ENCODE measurements at regions not wholly inside any gene's neighbourhood (a gene's known extent, or its start where the extent isn't known, plus 50 kb on each side); places are given as distances from the start of the nearest gene placed in this dataset.

GRCh38 chr14:100403105-100403504 lies 80.0 kb downstream of the SLC25A47 start:
- no peak overlapping the region for H3K4me3 ChIP-seq (ENCODE audit: low read depth, low read length)
- no peak for TF ChIP-seq CTCF (conservative IDR thresholded peaks at IDR 0.05; ENCODE audit: low read depth, low read length)

GRCh38 chr14:100403802-100404365 lies 80.7 kb downstream of the SLC25A47 start:
- no peak overlapping the region for H3K4me3 ChIP-seq (ENCODE audit: low read depth, low read length)
- no peak for TF ChIP-seq CTCF (conservative IDR thresholded peaks at IDR 0.05; ENCODE audit: low read depth, low read length)
- no peak for DNase-seq (ENCODE audit: low read depth)

More at GRCh38 chr14:100403105-100403504, 80.0 kb downstream of the SLC25A47 start:
- no peak for DNase-seq (ENCODE audit: low read depth)

- no peak for DNase-seq (ENCODE audit: low read depth)
- H3K4me3 ChIP-seq (ENCODE audit: low read depth, low read length) = no peak overlapping the region
- TF ChIP-seq CTCF (conservative IDR thresholded peaks at IDR 0.05; ENCODE audit: low read depth, low read length) = no peak
Measured at GRCh38 chr14:100404419-100404818, 81.3 kb downstream of the SLC25A47 start.

GRCh38 chr14:100405760-100406455 lies 82.8 kb downstream of the SLC25A47 start:
- no peak for DNase-seq (ENCODE audit: low read depth)
- no peak overlapping the region for H3K4me3 ChIP-seq (ENCODE audit: low read depth, low read length)
- TF ChIP-seq CTCF (conservative IDR thresholded peaks at IDR 0.05; ENCODE audit: low read depth, low read length) = no peak

GRCh38 chr14:100406505-100407131 lies 83.5 kb downstream of the SLC25A47 start:
- TF ChIP-seq CTCF (conservative IDR thresholded peaks at IDR 0.05; ENCODE audit: low read depth, low read length) = no peak
- H3K4me3 ChIP-seq (ENCODE audit: low read depth, low read length) = no peak overlapping the region
- DNase-seq (ENCODE audit: low read depth) = no peak

GRCh38 chr14:100407376-100408102 lies 84.4 kb downstream of the SLC25A47 start:
- DNase-seq (ENCODE audit: low read depth) = no peak
- H3K4me3 ChIP-seq (ENCODE audit: low read depth, low read length) = no peak overlapping the region
- no peak for TF ChIP-seq CTCF (conservative IDR thresholded peaks at IDR 0.05; ENCODE audit: low read depth, low read length)

Measured in choroid plexus epithelial cell (primary cell).